BJ (cell line): ENCODE measurements at regions not wholly inside any gene's neighbourhood (a gene's known extent, or its start where the extent isn't known, plus 50 kb on each side); places are given as distances from the start of the nearest gene placed in this dataset.
"Not testable (repeated sequence)": the region's sequence is repeated elsewhere in the genome, so short reads cannot be mapped to it uniquely, and the experiment has no call there.

ENCODE experiments used
- CTCF ChIA-PET: fragments of 350-600 bp; formaldehyde crosslinking; extraction: SDS; loops from one replicate; lab custom pipeline; 2021; ENCODE audit warnings: antibody characterized with exemption, inconsistent platforms; lab: Yijun Ruan, JAX
- POLR2A ChIA-PET: fragments of 300-600 bp; sonication (Branson Sonifier 250); formaldehyde crosslinking; extraction: SDS; loops from one replicate; lab custom pipeline; 2021; ENCODE audit warnings: antibody characterized with exemption; lab: Charles Lee
- DNase-seq: peaks from one replicate; pipeline ENCODE4 v3.0.0-alpha.2; 2011; ENCODE audit warnings: low read depth
- H3K27me3 ChIP-seq: 2 replicates; pipeline ENCODE4 v1.6.0; 2011; ENCODE audit warnings: low read length; ENCODE audit not compliant: control insufficient read depth, insufficient read depth
- H3K36me3 ChIP-seq: 2 replicates; pipeline ENCODE4 v1.5.1; 2011; ENCODE audit warnings: low read length; ENCODE audit not compliant: control insufficient read depth, insufficient read depth
- H3K4me3 ChIP-seq: 2 replicates; pipeline ENCODE4 v1.5.1; 2011; ENCODE audit warnings: low read depth, mild to moderate bottlenecking, control low read depth, low read length
- TF ChIP-seq, protein P1 (sequence below): IDR thresholded peaks from 2 replicates; pipeline ENCODE4 v1.5.1; 2011; ENCODE audit warnings: low read depth, mild to moderate bottlenecking, control low read depth, inconsistent platforms, low read length, moderate library complexity; ENCODE audit not compliant: insufficient read depth

DNA sequence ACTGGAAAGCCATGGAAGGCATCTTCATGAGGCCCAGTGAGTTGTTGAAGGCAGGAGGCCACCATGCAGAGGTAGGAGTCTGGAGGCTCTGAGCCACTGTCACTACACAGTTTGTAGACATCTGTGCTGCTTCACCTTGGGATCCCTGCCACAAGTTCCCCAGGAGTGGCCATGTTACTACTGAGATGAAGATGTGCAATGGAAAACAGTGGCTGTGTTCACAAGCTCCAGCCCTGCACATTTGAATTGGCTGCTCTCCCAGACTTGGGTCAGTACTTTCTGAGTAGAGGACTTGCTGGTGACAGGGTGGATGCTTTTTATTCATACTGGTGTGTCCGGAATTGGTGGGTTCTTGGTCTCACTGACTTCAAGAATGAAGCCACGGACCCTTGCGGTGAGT, 86.9 kb upstream of the C15orf39 start:
- ChIA-PET CTCF (interaction anchor here (1.2 kb wide), 1 partner anchor 86 kb away, joined by 5 read pairs; no protein-coding TSS in a partner anchor), POLR2A (no interaction called here)
- Histone ChIP-seq H3K27me3 (no peaks in the 10 kb centered on the region; the same call in 1 of the 2 replicates), H3K4me3 (no peak overlapping the region), H3K36me3 (no peaks in the 10 kb centered on the region)
- TF ChIP-seq, protein P1, sequence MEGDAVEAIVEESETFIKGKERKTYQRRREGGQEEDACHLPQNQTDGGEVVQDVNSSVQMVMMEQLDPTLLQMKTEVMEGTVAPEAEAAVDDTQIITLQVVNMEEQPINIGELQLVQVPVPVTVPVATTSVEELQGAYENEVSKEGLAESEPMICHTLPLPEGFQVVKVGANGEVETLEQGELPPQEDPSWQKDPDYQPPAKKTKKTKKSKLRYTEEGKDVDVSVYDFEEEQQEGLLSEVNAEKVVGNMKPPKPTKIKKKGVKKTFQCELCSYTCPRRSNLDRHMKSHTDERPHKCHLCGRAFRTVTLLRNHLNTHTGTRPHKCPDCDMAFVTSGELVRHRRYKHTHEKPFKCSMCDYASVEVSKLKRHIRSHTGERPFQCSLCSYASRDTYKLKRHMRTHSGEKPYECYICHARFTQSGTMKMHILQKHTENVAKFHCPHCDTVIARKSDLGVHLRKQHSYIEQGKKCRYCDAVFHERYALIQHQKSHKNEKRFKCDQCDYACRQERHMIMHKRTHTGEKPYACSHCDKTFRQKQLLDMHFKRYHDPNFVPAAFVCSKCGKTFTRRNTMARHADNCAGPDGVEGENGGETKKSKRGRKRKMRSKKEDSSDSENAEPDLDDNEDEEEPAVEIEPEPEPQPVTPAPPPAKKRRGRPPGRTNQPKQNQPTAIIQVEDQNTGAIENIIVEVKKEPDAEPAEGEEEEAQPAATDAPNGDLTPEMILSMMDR: no peak
- DNase-seq: no peak

- H3K4me3 ChIP-seq, H3K27me3 ChIP-seq, POLR2A ChIA-PET, DNase-seq, H3K36me3 ChIP-seq: not testable (repeated sequence)
- CTCF ChIA-PET: interaction anchor here (1.2 to 1.5 kb wide), 2 partner anchors 86 kb away, joined by 4 to 5 read pairs; partner anchors contain the start of gene C15orf39
Observed at GRCh38 chr15:75115411-75115913, 86.2 kb upstream of the C15orf39 start.

DNA sequence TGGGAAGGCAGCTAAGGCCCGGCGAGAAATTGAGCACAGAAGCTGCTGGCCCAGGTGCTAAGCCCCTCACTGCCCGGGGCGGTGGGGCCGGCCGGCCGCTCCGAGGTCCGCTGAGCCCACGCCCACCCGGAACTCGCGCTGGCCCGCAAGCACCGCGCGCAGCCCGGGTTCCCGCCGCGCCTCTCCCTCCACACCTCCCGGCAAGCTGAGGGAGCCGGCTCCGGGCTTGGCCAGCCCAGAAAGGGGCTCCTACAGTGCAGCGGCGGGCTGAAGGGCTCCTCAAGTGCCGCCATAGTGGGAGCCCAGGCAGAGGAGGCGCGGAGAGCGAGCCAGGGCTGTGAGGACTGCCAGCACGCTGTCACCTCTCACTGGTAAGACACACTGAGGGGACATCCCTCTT, 85.5 kb upstream of the C15orf39 start:
- CTCF ChIA-PET: interaction anchor here (1.5 kb wide), 1 partner anchor 85 kb away, joined by 4 read pairs; the partner anchor contains the start of gene C15orf39
- H3K4me3 ChIP-seq, DNase-seq, H3K27me3 ChIP-seq, H3K36me3 ChIP-seq, POLR2A ChIA-PET: not testable (repeated sequence)

- Histone ChIP-seq H3K4me3 (no peak overlapping the region), H3K36me3 (no peaks in the 10 kb centered on the region), H3K27me3 (no peaks in the 10 kb centered on the region)
- ChIA-PET CTCF (no interaction called here), POLR2A (no interaction called here)
- TF ChIP-seq, protein P1: no peak
- DNase-seq: no peak
Observed at GRCh38 chr15:75117993-75118392, 83.7 kb upstream of the C15orf39 start.

- H3K4me3 ChIP-seq, CTCF ChIA-PET, POLR2A ChIA-PET, DNase-seq, H3K36me3 ChIP-seq, H3K27me3 ChIP-seq: not testable (repeated sequence)
Observed at GRCh38 chr15:75119312-75119711, 82.4 kb upstream of the C15orf39 start.

DNA sequence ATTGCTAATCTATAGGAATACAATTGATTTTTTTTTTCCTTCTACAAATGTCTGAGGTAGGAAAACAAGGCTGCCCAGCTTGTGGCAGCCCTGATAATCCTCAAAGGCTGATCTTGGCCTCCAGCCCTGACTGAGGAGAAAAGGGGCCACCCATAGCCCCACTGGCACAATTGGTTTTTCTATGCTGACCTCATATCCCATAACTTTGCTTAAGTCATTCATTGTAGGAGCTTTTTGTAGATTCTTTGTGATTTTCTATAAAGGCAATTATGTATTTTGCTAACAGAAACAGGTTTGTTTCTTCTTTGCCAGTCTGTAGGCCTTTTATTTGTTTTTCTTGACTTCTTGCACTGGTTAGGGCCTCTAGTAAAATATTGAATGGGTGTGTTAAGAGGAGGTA, 80.2 kb upstream of the C15orf39 start:
- Histone ChIP-seq H3K4me3 (no peak overlapping the region), H3K36me3 (no peaks in the 10 kb centered on the region), H3K27me3 (no peaks in the 10 kb centered on the region)
- TF ChIP-seq, protein P1: no peak
- DNase-seq: no peak
- POLR2A ChIA-PET: no interaction called here
- CTCF ChIA-PET: interaction anchor here (0.6 to 1.2 kb wide), 2 partner anchors 16 to 32 kb away, joined by 3 to 4 read pairs; no protein-coding TSS in a partner anchor

DNA sequence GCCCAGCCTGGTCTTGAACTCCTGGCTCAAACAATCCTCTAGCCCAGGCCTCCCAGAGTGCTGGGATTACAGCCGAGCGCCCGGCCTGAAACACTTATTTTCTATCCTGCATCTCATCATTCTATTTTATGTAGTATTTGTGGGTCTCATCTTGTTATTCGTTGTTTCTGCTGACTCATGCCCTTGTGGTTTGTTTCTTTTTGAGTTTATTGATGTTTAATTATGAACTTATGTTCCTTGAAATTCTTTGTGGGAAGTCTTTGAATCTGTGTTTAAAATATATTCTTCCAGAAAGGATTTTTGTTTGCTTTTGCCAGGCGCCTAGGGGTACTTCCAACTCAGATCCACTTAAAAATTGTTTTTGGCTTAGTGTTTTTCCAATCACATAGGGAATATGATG, 78.3 kb upstream of the C15orf39 start:
- peak; percentile 94 for DNase-seq
- CTCF ChIA-PET: interaction anchor here (0.9 kb wide), 1 partner anchor 80 kb away, joined by 3 read pairs; no protein-coding TSS in a partner anchor
- H3K36me3 ChIP-seq: no peaks in the 10 kb centered on the region
- TF ChIP-seq, protein P1: no peak
- H3K27me3 ChIP-seq: no peaks in the 10 kb centered on the region
- POLR2A ChIA-PET: no interaction called here
- H3K4me3 ChIP-seq: no peak overlapping the region

- POLR2A ChIA-PET: not testable (repeated sequence)
Observed at GRCh38 chr15:75124278-75124677, 77.4 kb upstream of the C15orf39 start.

More at GRCh38 chr15:75124278-75124677, 77.4 kb upstream of the C15orf39 start:
- CTCF ChIA-PET: interaction anchor here (0.6 to 0.7 kb wide), 2 partner anchors 14 to 22 kb away, joined by 3 read pairs; no protein-coding TSS in a partner anchor
- H3K27me3 ChIP-seq, H3K4me3 ChIP-seq, H3K36me3 ChIP-seq, DNase-seq: not testable (repeated sequence)
